Mesenchymal stem cell (in vitro differentiated cells and primary cell): ENCODE measurements at regions not wholly inside any gene's neighbourhood (a gene's known extent, or its start where the extent isn't known, plus 50 kb on each side); places are given as distances from the start of the nearest gene placed in this dataset.

ENCODE experiments used
- DNase-seq: peaks from one replicate; pipeline ENCODE4 v3.0.0-alpha.2; 2013
- H2AFZ ChIP-seq: one replicate; pipeline ENCODE4 v1.6.1; 2013; ENCODE audit warnings: low read depth, mild to moderate bottlenecking, control low read depth, inconsistent platforms, low read length, moderate library complexity
- H2AK5ac ChIP-seq: 2 replicates; pipeline ENCODE4 v1.6.1; 2013; ENCODE audit warnings: low read length, moderate library complexity, mild to moderate bottlenecking, inconsistent platforms; ENCODE audit not compliant: severe bottlenecking
- H2BK120ac ChIP-seq: one replicate; pipeline ENCODE4 v1.6.1; 2013; ENCODE audit warnings: low read depth, mild to moderate bottlenecking, inconsistent platforms, low read length, moderate library complexity
- H2BK12ac ChIP-seq, 2 experiments: one replicate each; pipeline ENCODE4 v1.6.1; 2013; ENCODE audit warnings: inconsistent platforms in 2 of 2, low read length in 2 of 2, mild to moderate bottlenecking in 2 of 2, moderate library complexity in 2 of 2, control low read depth in 1 of 2
- H2BK15ac ChIP-seq: one replicate; pipeline ENCODE4 v1.6.1; 2013; ENCODE audit warnings: mild to moderate bottlenecking, low read depth, inconsistent platforms; ENCODE audit not compliant: poor library complexity, severe bottlenecking
- H2BK5ac ChIP-seq: 2 replicates; pipeline ENCODE4 v1.6.1; 2013; ENCODE audit warnings: low read depth, mild to moderate bottlenecking, low read length, control low read depth, inconsistent platforms; ENCODE audit not compliant: poor library complexity, severe bottlenecking
- H3K14ac ChIP-seq, 2 experiments: one replicate each; pipeline ENCODE4 v1.6.1; 2013; ENCODE audit warnings: inconsistent platforms in 2 of 2, low read length in 2 of 2, control low read depth in 1 of 2, mild to moderate bottlenecking in 1 of 2, moderate library complexity in 1 of 2
- H3K18ac ChIP-seq, 2 experiments: one replicate each; pipeline ENCODE4 v1.6.1; 2013; ENCODE audit warnings: inconsistent platforms in 2 of 2, low read length in 2 of 2, control low read depth in 1 of 2, low read depth in 1 of 2, mild to moderate bottlenecking in 1 of 2
- H3K23ac ChIP-seq, 2 experiments: one replicate each; pipeline ENCODE4 v1.6.1; 2013; ENCODE audit warnings: inconsistent platforms in 2 of 2, low read length in 2 of 2, mild to moderate bottlenecking in 2 of 2, moderate library complexity in 2 of 2, control low read depth in 1 of 2
- H3K27ac ChIP-seq: 2 replicates; pipeline ENCODE4 v1.5.1; 2013; ENCODE audit warnings: mild to moderate bottlenecking, moderate library complexity, low read length, control low read depth, inconsistent platforms; ENCODE audit not compliant: poor library complexity, severe bottlenecking
- H3K27me3 ChIP-seq, 2 experiments: 2 replicates each; pipeline versions ENCODE4 v1.6.1 to v1.7.0; 2013; ENCODE audit warnings: low read length in 2 of 2, mild to moderate bottlenecking in 2 of 2, moderate library complexity in 2 of 2, control low read depth in 1 of 2, inconsistent platforms in 1 of 2; ENCODE audit not compliant: control insufficient read depth in 1 of 2, insufficient read depth in 1 of 2
- H3K36me3 ChIP-seq, 2 experiments: 2 replicates each; pipeline versions ENCODE4 v1.6.1 to v1.7.0; 2013; ENCODE audit warnings: low read length in 2 of 2, control low read depth in 1 of 2, inconsistent platforms in 1 of 2, low read depth in 1 of 2, mild to moderate bottlenecking in 1 of 2; ENCODE audit not compliant: insufficient read depth in 2 of 2, control insufficient read depth in 1 of 2
- H3K4ac ChIP-seq, 2 experiments: one replicate each; pipeline ENCODE4 v1.6.1; 2013; ENCODE audit warnings: inconsistent platforms in 2 of 2, low read length in 2 of 2, mild to moderate bottlenecking in 2 of 2, moderate library complexity in 2 of 2, control low read depth in 1 of 2, low read depth in 1 of 2
- H3K4me1 ChIP-seq: 2 replicates; pipeline ENCODE4 v1.6.1; 2013; ENCODE audit warnings: low read depth, low read length, control low read depth; ENCODE audit not compliant: control insufficient read depth, insufficient read depth
- H3K4me2 ChIP-seq: 2 replicates; pipeline ENCODE4 v1.6.1; 2013; ENCODE audit warnings: low read length, mild to moderate bottlenecking, inconsistent platforms; ENCODE audit not compliant: poor library complexity, severe bottlenecking
- H3K4me3 ChIP-seq, 2 experiments: 2 replicates each; pipeline versions ENCODE4 v1.5.1 to v1.7.0; 2013; ENCODE audit warnings: low read length in 2 of 2, mild to moderate bottlenecking in 2 of 2, control low read depth in 1 of 2, low read depth in 1 of 2; ENCODE audit not compliant: insufficient read depth in 1 of 2
- H3K79me1 ChIP-seq: replicated peaks from 2 replicates; pipeline ENCODE4 v1.6.1; 2013; ENCODE audit warnings: mild to moderate bottlenecking, control low read depth, low read length, inconsistent platforms; ENCODE audit not compliant: poor library complexity, severe bottlenecking
- H3K9ac ChIP-seq: 2 replicates; pipeline ENCODE4 v1.7.0; 2013; ENCODE audit warnings: mild to moderate bottlenecking, low read length, moderate library complexity
- H3K9me3 ChIP-seq: 2 replicates; pipeline ENCODE4 v1.7.0; 2013; ENCODE audit warnings: mild to moderate bottlenecking, low read length; ENCODE audit not compliant: control insufficient read depth
- H4K8ac ChIP-seq: one replicate; pipeline ENCODE4 v1.6.1; 2013; ENCODE audit warnings: inconsistent platforms, mild to moderate bottlenecking, low read length, moderate library complexity
- H4K91ac ChIP-seq: one replicate; pipeline ENCODE4 v1.6.1; 2013; ENCODE audit warnings: mild to moderate bottlenecking, low read length, inconsistent platforms
- WGBS: methylation state at CpG from one replicate; pipeline ENCODE4 v1.1.7; 2013; ENCODE audit warnings: mixed read lengths; 5-methylcytosine and 5-hydroxymethylcytosine counted together

DNA sequence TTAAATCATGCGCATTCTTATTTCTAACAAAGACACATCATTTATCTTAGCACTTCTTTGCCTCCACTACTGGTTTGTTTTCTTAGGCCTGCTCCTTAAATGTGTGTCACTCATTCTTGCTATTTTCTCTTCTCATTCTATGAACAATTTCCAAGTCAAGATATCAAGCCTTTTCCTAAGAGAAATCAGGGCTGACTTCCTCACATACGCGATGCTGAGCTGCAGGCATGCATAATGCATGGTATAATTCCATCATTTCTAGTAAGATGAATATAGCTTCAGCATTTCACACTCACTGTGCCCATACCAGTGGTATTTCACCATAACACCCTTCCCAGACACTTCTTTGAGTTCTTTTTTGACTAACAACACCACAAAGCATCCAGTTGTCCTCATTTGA lies 838.9 kb upstream of the DDX18 start:
- H4K91ac ChIP-seq = no peak overlapping the region
- 97% methylated on average over 3 of the region's 3 CpGs for WGBS
- H3K9me3 ChIP-seq = peaks cover 38% of the 10 kb centered on the region
- no peak overlapping the region for H3K18ac ChIP-seq
- no peak for DNase-seq
- no peak overlapping the region for H2BK5ac ChIP-seq
- no peak overlapping the region for H2AK5ac ChIP-seq
- no peak overlapping the region for H3K23ac ChIP-seq
- no peak overlapping the region for H4K8ac ChIP-seq
- H3K4me1 ChIP-seq = no peaks in the 10 kb centered on the region
- no peak overlapping the region for H2BK120ac ChIP-seq
- no peaks in the 10 kb centered on the region for H3K36me3 ChIP-seq
- H3K4me2 ChIP-seq = no peak overlapping the region
- no peak overlapping the region for H3K14ac ChIP-seq
- no peak overlapping the region for H2BK12ac ChIP-seq
- H2AFZ ChIP-seq = no peak overlapping the region
- H3K4me3 ChIP-seq = no peak overlapping the region
- no peaks in the 10 kb centered on the region for H3K79me1 ChIP-seq
- H3K27ac ChIP-seq = no peak overlapping the region
- no peaks in the 10 kb centered on the region for H3K27me3 ChIP-seq
- no peak overlapping the region for H3K4ac ChIP-seq
- H2BK15ac ChIP-seq = no peak overlapping the region
- H3K9ac ChIP-seq = no peak overlapping the region

DNA sequence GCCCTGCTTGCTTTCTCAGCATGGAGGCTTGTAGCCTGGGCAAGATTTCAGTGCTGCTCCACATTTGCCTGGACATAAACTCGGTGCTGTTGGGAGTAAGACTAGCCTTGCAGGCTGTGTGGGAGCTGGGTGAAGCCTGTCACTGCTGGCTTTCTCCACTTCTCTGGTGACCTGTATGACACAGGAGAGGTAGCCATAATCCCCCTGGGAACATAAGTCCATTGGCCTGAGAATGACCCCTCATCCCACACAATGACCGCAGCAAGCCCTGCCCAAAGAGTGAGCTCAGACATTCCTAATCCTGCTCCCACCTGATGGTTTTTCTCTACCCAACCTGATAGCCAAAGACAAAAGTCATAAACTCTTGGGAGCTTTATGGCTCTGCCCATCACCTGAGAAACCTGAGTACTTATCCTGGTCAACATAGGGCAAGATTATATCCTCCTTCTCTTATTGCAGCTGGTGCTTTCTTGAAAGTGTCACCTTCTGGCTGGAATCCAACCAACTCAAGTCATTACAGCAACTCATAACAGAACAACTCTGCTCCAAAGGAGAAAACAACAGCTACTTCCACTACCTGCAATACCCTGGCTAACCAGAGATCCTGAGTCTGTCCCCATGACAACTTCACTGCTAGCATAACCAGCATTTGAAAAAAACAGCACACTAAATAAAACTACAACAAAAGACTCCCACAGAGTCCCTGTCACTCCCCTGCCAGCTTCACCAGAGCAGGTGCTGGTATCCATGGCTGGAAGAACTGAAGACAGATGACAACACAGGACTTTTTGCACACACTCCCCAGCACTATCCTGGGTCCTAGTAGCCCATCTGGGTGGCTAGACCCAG lies 834.4 kb upstream of the DDX18 start:
- no peaks in the 10 kb centered on the region for H3K36me3 ChIP-seq
- H2BK120ac ChIP-seq = no peak overlapping the region
- no peaks in the 10 kb centered on the region for H3K4me1 ChIP-seq
- H3K9me3 ChIP-seq = peaks cover 36% of the 10 kb centered on the region
- no peak overlapping the region for H2AK5ac ChIP-seq
- no peak overlapping the region for H3K4ac ChIP-seq
- no peak overlapping the region for H2BK5ac ChIP-seq
- H4K91ac ChIP-seq = no peak overlapping the region
- H3K79me1 ChIP-seq = no peaks in the 10 kb centered on the region
- H3K14ac ChIP-seq = peak overlapping the region in 1 of 2 experiments; percentile 68
- no peak overlapping the region for H2AFZ ChIP-seq
- peak overlapping the region in 1 of 2 experiments; percentile 30 for H3K18ac ChIP-seq
- H2BK15ac ChIP-seq = no peak overlapping the region
- peak overlapping the region in 1 of 2 experiments; percentile 24 for H2BK12ac ChIP-seq
- H3K4me2 ChIP-seq = no peak overlapping the region
- no peak overlapping the region for H3K9ac ChIP-seq
- H3K27ac ChIP-seq = no peak overlapping the region
- 87% methylated on average over 2 of the region's 2 CpGs for WGBS
- DNase-seq = no peak
- no peak overlapping the region for H4K8ac ChIP-seq
- no peak overlapping the region for H3K23ac ChIP-seq
- H3K27me3 ChIP-seq = no peaks in the 10 kb centered on the region
- no peak overlapping the region for H3K4me3 ChIP-seq

DNA sequence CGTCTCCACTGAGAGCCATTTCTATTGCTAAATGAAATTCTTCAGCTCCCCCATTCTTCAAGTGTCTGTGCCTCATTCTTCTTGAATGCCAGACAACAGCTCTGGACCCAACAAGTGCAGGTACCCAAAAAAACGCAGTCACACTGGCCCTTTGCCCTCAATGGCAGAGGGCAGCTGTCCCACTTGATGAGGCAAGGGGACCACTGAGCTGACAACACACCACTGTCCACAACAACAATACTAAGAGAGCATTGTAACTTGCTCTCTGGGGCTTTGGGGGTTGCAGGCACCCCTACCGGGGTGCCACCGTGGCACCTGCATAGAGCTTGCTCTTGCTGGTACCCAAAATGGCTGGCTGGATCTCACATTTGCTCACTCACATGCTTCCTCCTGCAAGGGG lies 827.0 kb upstream of the DDX18 start:
- Histone ChIP-seq H2BK5ac (no peak overlapping the region), H3K9ac (no peak overlapping the region), H3K4ac (no peak overlapping the region), H3K36me3 (no peaks in the 10 kb centered on the region), H3K27me3 (no peaks in the 10 kb centered on the region), H3K4me2 (no peak overlapping the region), H3K14ac (no peak overlapping the region), H2AFZ (no peak overlapping the region), H3K27ac (no peak overlapping the region), H2BK120ac (no peak overlapping the region), H4K8ac (no peak overlapping the region), H2AK5ac (no peak overlapping the region), H3K18ac (peak overlapping the region in 1 of 2 experiments; percentile 21), H2BK12ac (no peak overlapping the region), H3K79me1 (no peaks in the 10 kb centered on the region), H3K4me1 (no peaks in the 10 kb centered on the region), H3K23ac (no peak overlapping the region), H3K4me3 (no peak overlapping the region), H3K9me3 (peaks cover 3% of the 10 kb centered on the region), H2BK15ac (no peak overlapping the region), H4K91ac (no peak overlapping the region)
- DNase-seq = no peak
- WGBS = 96% methylated on average over 4 of the region's 4 CpGs

DNA sequence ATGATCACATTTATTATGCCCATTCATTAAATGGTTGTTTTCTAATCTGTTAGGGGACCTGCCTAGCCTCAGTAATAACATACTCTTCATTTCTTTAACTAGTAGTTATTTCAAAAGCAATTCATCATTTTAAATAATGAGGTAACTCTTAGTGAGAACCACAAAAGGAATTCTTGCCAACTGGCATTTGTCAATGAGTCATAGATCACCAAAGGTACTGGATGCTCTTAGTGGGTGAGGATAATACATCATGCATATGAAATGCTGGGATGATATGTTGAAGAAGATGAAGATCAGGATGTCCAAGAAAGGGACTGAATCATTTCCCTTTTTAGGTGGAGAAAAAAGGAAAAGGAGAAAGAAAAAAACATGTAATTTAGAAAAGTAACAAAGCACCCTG lies 826.2 kb upstream of the DDX18 start:
- peak; percentile 48 for DNase-seq
- Histone ChIP-seq H4K91ac (no peak overlapping the region), H3K4me2 (no peak overlapping the region), H3K27ac (no peak overlapping the region), H3K79me1 (no peaks in the 10 kb centered on the region), H3K4me3 (no peak overlapping the region), H2BK12ac (no peak overlapping the region), H3K4ac (no peak overlapping the region), H3K18ac (no peak overlapping the region), H3K27me3 (no peaks in the 10 kb centered on the region), H3K9me3 (peaks cover 7% of the 10 kb centered on the region), H3K14ac (no peak overlapping the region), H2AK5ac (no peak overlapping the region), H2BK15ac (no peak overlapping the region), H3K23ac (no peak overlapping the region), H2BK5ac (no peak overlapping the region), H2AFZ (no peak overlapping the region), H3K4me1 (no peaks in the 10 kb centered on the region), H4K8ac (no peak overlapping the region), H3K36me3 (no peaks in the 10 kb centered on the region), H3K9ac (no peak overlapping the region), H2BK120ac (no peak overlapping the region)
